ENCODE measurements at regions not wholly inside any gene's neighbourhood (a gene's known extent, or its start where the extent isn't known, plus 50 kb on each side); places are given as distances from the start of the nearest gene placed in this dataset.

DNA sequence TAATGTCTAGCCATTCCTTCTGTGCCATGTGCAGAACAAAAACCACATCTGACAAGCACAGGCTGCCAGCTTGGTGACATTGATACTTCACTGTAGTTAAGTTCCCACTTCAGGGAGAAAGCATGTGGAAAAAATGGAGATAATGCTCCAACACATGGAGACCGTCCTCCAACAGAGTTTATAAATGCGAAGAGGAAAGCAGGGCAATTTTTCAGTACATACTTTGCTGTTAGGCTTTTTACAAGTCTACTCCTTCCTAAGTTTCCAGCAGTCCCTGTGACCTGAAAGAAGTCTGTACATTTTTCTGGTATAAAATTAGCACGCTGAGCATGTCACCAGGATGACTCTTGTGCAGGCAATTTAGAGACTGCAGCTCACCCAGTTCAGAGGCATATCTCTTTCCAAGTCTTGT is 766.9 kb upstream of the IGFBP7 start:
- TF ChIP-seq, protein P1, sequence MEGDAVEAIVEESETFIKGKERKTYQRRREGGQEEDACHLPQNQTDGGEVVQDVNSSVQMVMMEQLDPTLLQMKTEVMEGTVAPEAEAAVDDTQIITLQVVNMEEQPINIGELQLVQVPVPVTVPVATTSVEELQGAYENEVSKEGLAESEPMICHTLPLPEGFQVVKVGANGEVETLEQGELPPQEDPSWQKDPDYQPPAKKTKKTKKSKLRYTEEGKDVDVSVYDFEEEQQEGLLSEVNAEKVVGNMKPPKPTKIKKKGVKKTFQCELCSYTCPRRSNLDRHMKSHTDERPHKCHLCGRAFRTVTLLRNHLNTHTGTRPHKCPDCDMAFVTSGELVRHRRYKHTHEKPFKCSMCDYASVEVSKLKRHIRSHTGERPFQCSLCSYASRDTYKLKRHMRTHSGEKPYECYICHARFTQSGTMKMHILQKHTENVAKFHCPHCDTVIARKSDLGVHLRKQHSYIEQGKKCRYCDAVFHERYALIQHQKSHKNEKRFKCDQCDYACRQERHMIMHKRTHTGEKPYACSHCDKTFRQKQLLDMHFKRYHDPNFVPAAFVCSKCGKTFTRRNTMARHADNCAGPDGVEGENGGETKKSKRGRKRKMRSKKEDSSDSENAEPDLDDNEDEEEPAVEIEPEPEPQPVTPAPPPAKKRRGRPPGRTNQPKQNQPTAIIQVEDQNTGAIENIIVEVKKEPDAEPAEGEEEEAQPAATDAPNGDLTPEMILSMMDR (IDR thresholded peaks at IDR 0.05), result no peak
- TF ChIP-seq POLR2A (IDR thresholded peaks at IDR 0.05), result no peak

All from heart left ventricle (tissue), 13 donors.